DMS153 treated with DMSO at 0.1 percent for 48 hours (cell line): ENCODE measurements at regions not wholly inside any gene's neighbourhood (a gene's known extent, or its start where the extent isn't known, plus 50 kb on each side); places are given as distances from the start of the nearest gene placed in this dataset.
"Not testable (repeated sequence)": the region's sequence is repeated elsewhere in the genome, so short reads cannot be mapped to it uniquely, and the experiment has no call there.

Source experiments
- DNase-seq: peaks from one replicate; lab custom pipeline; 2025; ENCODE audit not compliant: unreplicated experiment; lab: John Stamatoyannopoulos, UW

GRCh38 chr10:117746541-117747448 is 204.2 kb downstream of the EMX2 start:
- DNase-seq = no peak

- no peak for DNase-seq
Observed at GRCh38 chr10:117747636-117748035, 205.1 kb downstream of the EMX2 start.

- DNase-seq = no peak
Observed at GRCh38 chr10:117748058-117748457, 205.5 kb downstream of the EMX2 start.

- DNase-seq = no peak
Observed at GRCh38 chr10:117750616-117751015, 208.1 kb downstream of the EMX2 start.

- no peak for DNase-seq
Observed at GRCh38 chr10:117751259-117751658, 208.7 kb downstream of the EMX2 start.

GRCh38 chr10:117752103-117752502 is 209.6 kb downstream of the EMX2 start:
- no peak for DNase-seq

GRCh38 chr10:117754770-117755658 is 212.5 kb downstream of the EMX2 start:
- no peak for DNase-seq

GRCh38 chr10:117755659-117756014 is 213.1 kb downstream of the EMX2 start:
- DNase-seq = no peak

- no peak for DNase-seq
Observed at GRCh38 chr10:117757086-117757720, 214.7 kb downstream of the EMX2 start.

- no peak for DNase-seq
Observed at GRCh38 chr10:117759266-117759665, 216.7 kb downstream of the EMX2 start.

GRCh38 chr10:117761695-117762094 is 219.1 kb downstream of the EMX2 start:
- no peak for DNase-seq

GRCh38 chr10:117762126-117762818 is 219.7 kb downstream of the EMX2 start:
- no peak for DNase-seq

GRCh38 chr10:117762819-117763172 is 220.2 kb downstream of the EMX2 start:
- DNase-seq = no peak

GRCh38 chr10:117763528-117763927 is 221.0 kb downstream of the EMX2 start:
- no peak for DNase-seq

- DNase-seq = no peak
Observed at GRCh38 chr10:117768333-117769042, 225.9 kb downstream of the EMX2 start.

- DNase-seq = no peak
Observed at GRCh38 chr10:117775526-117775925, 233.0 kb downstream of the EMX2 start.

GRCh38 chr10:117777222-117777621 is 234.7 kb downstream of the EMX2 start:
- not testable (repeated sequence) for DNase-seq

- DNase-seq = no peak
Observed at GRCh38 chr10:117778241-117778640, 235.7 kb downstream of the EMX2 start.

GRCh38 chr10:117780411-117780810 is 237.9 kb downstream of the EMX2 start:
- no peak for DNase-seq

- DNase-seq = no peak
Observed at GRCh38 chr10:117781216-117781831, 238.8 kb downstream of the EMX2 start.
